SH-SY5Y (cell line): ENCODE measurements at regions not wholly inside any gene's neighbourhood (a gene's known extent, or its start where the extent isn't known, plus 50 kb on each side); places are given as distances from the start of the nearest gene placed in this dataset.

Experiments
- GATA2 ChIP-seq: IDR thresholded peaks from 2 replicates; pipeline ENCODE4 v1.6.1; 2011; ENCODE audit warnings: mild to moderate bottlenecking, low read depth, low read length
- GATA3 ChIP-seq: IDR thresholded peaks from 2 replicates; pipeline ENCODE4 v1.6.1; 2011; ENCODE audit warnings: low read depth, mild to moderate bottlenecking, low read length, moderate library complexity

GRCh38 chr1:95668165-95668564 is 434.2 kb downstream of the RWDD3 start:
- no peak for TF ChIP-seq GATA3
- no peak for TF ChIP-seq GATA2

- no peak for TF ChIP-seq GATA2
- TF ChIP-seq GATA3, result no peak
Observed at GRCh38 chr1:95671098-95671497, 437.1 kb downstream of the RWDD3 start.

- TF ChIP-seq GATA3 (no peak), GATA2 (no peak)
Observed at GRCh38 chr1:95679262-95679661, 445.3 kb downstream of the RWDD3 start.

GRCh38 chr1:95685081-95685480 is 451.1 kb downstream of the RWDD3 start:
- TF ChIP-seq GATA3 (no peak), GATA2 (no peak)

- TF ChIP-seq GATA2 (no peak), GATA3 (no peak)
Observed at GRCh38 chr1:95686217-95686616, 452.2 kb downstream of the RWDD3 start.

- no peak for TF ChIP-seq GATA2
- TF ChIP-seq GATA3, result no peak
Observed at GRCh38 chr1:95699149-95699953, 465.3 kb downstream of the RWDD3 start.

- no peak for TF ChIP-seq GATA3
- TF ChIP-seq GATA2, result no peak
Observed at GRCh38 chr1:95701450-95702173, 467.6 kb downstream of the RWDD3 start.

- TF ChIP-seq GATA3, result no peak
- TF ChIP-seq GATA2, result no peak
Observed at GRCh38 chr1:95703046-95703445, 469.0 kb downstream of the RWDD3 start.

GRCh38 chr1:95716097-95716496 is 482.1 kb downstream of the RWDD3 start:
- TF ChIP-seq GATA3, result no peak
- TF ChIP-seq GATA2, result no peak

- no peak for TF ChIP-seq GATA2
- no peak for TF ChIP-seq GATA3
Observed at GRCh38 chr1:95716550-95716949, 482.5 kb downstream of the RWDD3 start.

GRCh38 chr1:95723346-95723745 is 489.3 kb downstream of the RWDD3 start:
- no peak for TF ChIP-seq GATA3

GRCh38 chr1:95728841-95729240 is 494.8 kb downstream of the RWDD3 start:
- TF ChIP-seq GATA3 (no peak), GATA2 (no peak)

GRCh38 chr1:95730986-95731385 is 497.0 kb downstream of the RWDD3 start:
- no peak for TF ChIP-seq GATA2
- TF ChIP-seq GATA3, result no peak

- no peak for TF ChIP-seq GATA3
- no peak for TF ChIP-seq GATA2
Observed at GRCh38 chr1:95731466-95731865, 497.5 kb downstream of the RWDD3 start.

GRCh38 chr1:95733031-95733430 is 499.0 kb downstream of the RWDD3 start:
- TF ChIP-seq GATA2 (no peak), GATA3 (no peak)

- no peak for TF ChIP-seq GATA2
- no peak for TF ChIP-seq GATA3
Observed at GRCh38 chr1:95733671-95734070, 499.7 kb downstream of the RWDD3 start.
